Upper lobe of right lung (tissue), 1 donor: ENCODE measurements at regions not wholly inside any gene's neighbourhood (a gene's known extent, or its start where the extent isn't known, plus 50 kb on each side); places are given as distances from the start of the nearest gene placed in this dataset.
A peak's percentile ranks its signal among the peaks of the same experiment; 100 is the strongest.
"Not testable (repeated sequence)": the region's sequence is repeated elsewhere in the genome, so short reads cannot be mapped to it uniquely, and the experiment has no call there.

Source experiments
- ATAC-seq: fragments of 200-7000 bp; cut with Tn5 transposase; one replicate; pipeline ENCODE4 v1.9.1; 2020; ENCODE audit warnings: mild to moderate bottlenecking, moderate library complexity
- DNase-seq: peaks from one replicate; pipeline ENCODE4 v3.0.0-alpha.2; 2020
- H3K27ac ChIP-seq: fragments of 200-600 bp; one replicate; pipeline ENCODE4 v1.8.0; 2022
- H3K27me3 ChIP-seq: fragments of 200-600 bp; one replicate; pipeline ENCODE4 v1.8.0; 2022; ENCODE audit warnings: mild to moderate bottlenecking
- H3K36me3 ChIP-seq: fragments of 200-600 bp; one replicate; pipeline ENCODE4 v1.8.0; 2022
- H3K4me1 ChIP-seq: fragments of 200-600 bp; one replicate; pipeline ENCODE4 v1.8.0; 2022
- H3K4me3 ChIP-seq: fragments of 200-600 bp; one replicate; pipeline ENCODE4 v1.8.0; 2022; ENCODE audit warnings: mild to moderate bottlenecking
- H3K9me3 ChIP-seq: fragments of 200-600 bp; one replicate; pipeline ENCODE4 v1.8.0; 2022
- intact Hi-C: fragments of 100-400 bp; cut with DNase I; formaldehyde crosslinking; loops from one replicate; pipeline ENCODE4 v1.11.0; 2022
- TF ChIP-seq, protein P1 (sequence below): fragments of 200-600 bp; IDR thresholded peaks from one replicate; pipeline ENCODE4 v1.8.0; 2022; ENCODE audit warnings: antibody characterized with exemption
- donor health status: DM: no; HTN: yes; CAD: no; lungs with severe emphysema.

DNA sequence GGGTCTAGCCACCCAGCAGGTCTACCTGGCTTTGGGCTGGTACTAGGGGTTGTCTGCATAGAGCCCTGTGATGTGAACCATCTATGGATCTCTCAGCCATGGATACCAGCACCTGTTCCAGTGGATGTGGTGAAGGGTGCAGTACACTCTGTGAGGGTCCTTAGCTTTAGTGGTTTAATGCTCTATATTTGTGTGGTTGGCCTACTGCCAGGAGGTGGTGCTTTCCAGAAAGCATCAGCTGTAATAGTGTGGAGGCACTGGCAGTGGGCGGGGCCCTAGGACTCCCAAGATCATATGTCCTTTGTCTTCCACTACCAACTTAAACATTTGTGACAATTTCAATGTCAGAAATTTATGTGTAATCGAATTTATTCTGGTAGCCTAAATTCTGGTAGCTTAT lies 1065.1 kb downstream of the RPIA start:
- H3K4me3 ChIP-seq, H3K27me3 ChIP-seq, H3K4me1 ChIP-seq, intact Hi-C loops, H3K36me3 ChIP-seq, ATAC-seq, H3K27ac ChIP-seq, H3K9me3 ChIP-seq: not testable (repeated sequence)
- DNase-seq, result peak; percentile 22

DNA sequence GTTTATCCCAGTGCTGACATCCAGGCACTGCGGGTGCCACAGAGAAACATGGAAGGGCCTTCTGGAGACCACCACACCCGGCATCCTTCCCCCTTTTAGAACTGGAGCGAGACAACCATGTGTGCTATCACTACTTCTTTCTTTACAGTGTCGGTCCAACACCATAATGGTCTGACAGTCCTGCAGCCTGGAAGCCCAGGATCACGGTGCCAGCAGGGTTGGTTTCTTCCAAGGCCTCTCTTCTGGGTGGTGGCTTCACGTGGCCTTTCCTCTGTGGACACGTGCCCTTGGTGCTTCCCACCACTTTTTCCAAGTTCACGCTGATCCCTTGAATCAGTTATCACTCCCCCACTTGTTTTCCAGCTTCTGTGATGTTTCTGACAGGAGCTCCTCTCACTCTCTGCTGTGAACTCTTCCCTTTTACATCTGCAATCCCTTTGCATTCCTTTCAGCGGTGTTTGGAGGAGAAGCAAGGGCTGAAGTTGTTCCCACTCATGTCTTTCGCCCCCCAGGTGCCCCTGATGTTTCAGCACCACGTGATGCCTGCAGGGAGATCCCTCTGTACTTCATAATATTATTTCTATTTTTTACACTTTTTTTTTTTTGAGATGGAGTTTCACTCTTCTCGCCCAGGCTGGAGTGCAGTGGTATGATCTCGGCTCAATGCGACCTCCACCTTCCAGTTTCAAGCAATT lies 1067.0 kb downstream of the RPIA start:
- H3K4me3 ChIP-seq, H3K4me1 ChIP-seq, H3K27ac ChIP-seq, H3K36me3 ChIP-seq, ATAC-seq, H3K9me3 ChIP-seq, intact Hi-C loops, H3K27me3 ChIP-seq: not testable (repeated sequence)
- DNase-seq, result peak; percentile 51

DNA sequence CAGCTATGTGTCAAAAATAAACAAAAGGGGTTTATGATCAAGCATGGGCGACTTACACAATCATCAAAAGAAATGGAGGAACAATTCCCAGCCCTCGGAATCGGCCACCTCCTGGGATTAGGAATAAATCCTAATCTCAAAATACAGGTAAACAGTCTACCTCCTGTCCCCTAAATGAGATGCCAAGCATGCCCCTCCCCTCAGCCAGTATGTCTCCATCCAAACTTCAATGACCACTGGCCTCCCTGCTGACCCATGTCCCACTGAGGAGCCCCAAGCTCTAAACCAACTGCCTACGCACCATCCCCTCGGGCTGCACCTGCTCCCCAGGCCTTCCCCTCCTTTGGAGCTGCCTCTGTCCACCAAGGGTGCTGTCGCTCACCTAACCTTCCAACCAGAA lies 1069.3 kb downstream of the RPIA start:
- H3K27me3 ChIP-seq, H3K36me3 ChIP-seq, H3K9me3 ChIP-seq, H3K4me3 ChIP-seq, H3K27ac ChIP-seq, H3K4me1 ChIP-seq, intact Hi-C loops, ATAC-seq: not testable (repeated sequence)
- DNase-seq, result peak; percentile 20

DNA sequence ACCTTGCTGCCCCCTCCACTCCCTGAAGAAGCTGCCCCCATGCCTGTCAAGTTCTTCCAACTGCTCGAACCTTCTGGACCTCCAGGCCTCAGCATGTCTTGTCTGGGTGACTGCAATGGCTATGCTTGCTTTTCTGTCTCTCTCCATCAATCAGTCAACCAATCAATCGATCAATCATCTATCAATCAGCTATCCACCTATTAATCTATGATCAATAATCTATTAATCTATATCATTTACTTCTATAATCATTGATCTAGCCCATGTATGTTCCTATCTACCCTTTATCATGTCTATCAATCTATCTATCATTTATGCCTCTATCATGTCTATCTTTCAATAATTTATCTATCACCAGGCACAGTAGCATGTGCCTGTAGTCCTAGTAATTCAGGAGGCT lies 1069.7 kb downstream of the RPIA start:
- H3K27ac ChIP-seq, intact Hi-C loops: not testable (repeated sequence)

DNA sequence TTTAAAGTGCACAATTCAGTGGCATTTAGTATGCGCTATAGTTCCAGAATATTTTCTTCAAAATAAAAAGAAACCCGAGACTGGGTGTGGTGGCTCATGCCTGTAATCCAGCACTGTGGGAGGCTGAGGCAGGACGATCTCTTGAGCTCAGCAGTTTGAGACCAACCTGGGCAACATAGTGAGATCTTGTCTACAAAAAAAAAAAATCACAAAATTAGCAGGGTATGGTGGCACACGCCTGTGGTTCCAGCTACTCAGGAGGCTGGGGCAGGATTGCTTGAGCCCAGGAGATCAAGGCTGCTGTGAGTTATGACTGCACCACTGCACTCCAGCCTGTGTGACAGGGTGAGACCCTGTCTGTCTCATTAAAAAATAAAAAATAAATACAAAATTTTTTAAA lies 1070.4 kb downstream of the RPIA start:
- ATAC-seq, intact Hi-C loops, H3K4me1 ChIP-seq, DNase-seq, H3K9me3 ChIP-seq, H3K36me3 ChIP-seq, H3K27ac ChIP-seq, H3K4me3 ChIP-seq: not testable (repeated sequence)
- H3K27me3 ChIP-seq, result peaks cover 16% of the 10 kb centered on the region

More for the DNA sequence above, 1069.7 kb downstream of the RPIA start:
- H3K9me3 ChIP-seq, H3K4me1 ChIP-seq, DNase-seq, H3K27me3 ChIP-seq, H3K4me3 ChIP-seq, H3K36me3 ChIP-seq, ATAC-seq: not testable (repeated sequence)

DNA sequence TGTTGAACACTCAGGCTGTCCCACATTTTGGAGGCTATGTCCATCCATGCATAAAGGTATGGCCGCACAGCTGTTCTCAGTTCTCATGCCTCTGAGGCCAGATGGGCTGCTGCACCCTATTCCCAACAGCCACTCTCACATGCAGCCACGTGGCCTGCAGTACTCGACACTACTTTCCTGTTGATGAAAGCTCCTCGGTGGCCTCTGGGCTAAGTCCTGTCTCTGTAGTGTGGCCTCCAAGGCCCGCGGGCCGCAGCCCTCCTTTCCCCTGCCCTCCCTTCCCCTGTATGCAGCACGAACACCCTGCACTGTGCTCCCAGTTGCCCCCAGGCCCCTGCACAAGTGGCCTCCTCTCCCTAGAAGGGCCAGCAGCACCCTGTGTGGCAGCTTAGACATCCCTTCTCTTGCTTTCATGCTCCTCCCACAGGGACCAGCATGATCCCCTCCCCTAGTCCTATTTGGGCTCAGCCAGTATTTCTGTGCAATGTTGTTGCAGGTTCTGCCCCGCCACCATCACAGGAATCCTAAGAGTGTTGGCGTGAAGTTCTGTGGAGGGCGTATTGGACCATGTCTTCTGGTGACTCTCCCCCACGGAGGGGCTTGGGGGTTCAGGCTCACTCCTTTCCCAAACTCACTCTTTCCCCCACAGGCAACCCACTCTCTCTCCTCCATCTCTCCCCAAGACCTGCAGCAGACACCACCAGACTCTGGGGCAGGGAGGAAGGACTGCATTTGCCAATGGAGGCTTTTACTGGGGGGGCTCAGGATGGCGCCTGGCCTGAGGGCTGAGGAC lies 1071.2 kb downstream of the RPIA start:
- ATAC-seq, H3K27ac ChIP-seq, H3K4me3 ChIP-seq, H3K36me3 ChIP-seq, H3K9me3 ChIP-seq, intact Hi-C loops, H3K4me1 ChIP-seq: not testable (repeated sequence)
- peaks cover 21% of the 10 kb centered on the region for H3K27me3 ChIP-seq
- peak; percentile 64 for DNase-seq

DNA sequence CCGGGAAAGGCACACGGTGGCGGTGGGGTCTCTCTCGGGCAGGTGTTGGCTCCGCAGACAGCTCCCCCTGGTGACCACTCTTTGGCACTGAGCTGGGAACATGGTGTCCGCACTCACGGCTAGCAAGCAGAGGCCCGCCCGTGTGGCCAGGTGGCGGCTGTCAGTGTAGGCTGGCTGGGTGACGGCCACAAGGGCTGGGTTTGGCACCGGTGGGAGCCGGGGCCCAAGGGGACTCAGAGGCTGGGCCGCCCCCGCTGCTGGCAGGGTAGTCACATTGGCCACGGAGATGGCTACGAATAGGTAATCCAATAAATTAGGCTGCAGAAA lies 1071.7 kb downstream of the RPIA start:
- DNase-seq (peak; percentile 66), ATAC-seq (no peak)
- no peak overlapping the region for H3K27ac ChIP-seq
- no peaks in the 10 kb centered on the region for H3K36me3 ChIP-seq
- intact Hi-C loops, result no loop called here
- no peaks in the 10 kb centered on the region for H3K9me3 ChIP-seq
- H3K4me3 ChIP-seq, result no peak overlapping the region
- H3K4me1 ChIP-seq, result no peaks in the 10 kb centered on the region
- TF ChIP-seq, protein P1, sequence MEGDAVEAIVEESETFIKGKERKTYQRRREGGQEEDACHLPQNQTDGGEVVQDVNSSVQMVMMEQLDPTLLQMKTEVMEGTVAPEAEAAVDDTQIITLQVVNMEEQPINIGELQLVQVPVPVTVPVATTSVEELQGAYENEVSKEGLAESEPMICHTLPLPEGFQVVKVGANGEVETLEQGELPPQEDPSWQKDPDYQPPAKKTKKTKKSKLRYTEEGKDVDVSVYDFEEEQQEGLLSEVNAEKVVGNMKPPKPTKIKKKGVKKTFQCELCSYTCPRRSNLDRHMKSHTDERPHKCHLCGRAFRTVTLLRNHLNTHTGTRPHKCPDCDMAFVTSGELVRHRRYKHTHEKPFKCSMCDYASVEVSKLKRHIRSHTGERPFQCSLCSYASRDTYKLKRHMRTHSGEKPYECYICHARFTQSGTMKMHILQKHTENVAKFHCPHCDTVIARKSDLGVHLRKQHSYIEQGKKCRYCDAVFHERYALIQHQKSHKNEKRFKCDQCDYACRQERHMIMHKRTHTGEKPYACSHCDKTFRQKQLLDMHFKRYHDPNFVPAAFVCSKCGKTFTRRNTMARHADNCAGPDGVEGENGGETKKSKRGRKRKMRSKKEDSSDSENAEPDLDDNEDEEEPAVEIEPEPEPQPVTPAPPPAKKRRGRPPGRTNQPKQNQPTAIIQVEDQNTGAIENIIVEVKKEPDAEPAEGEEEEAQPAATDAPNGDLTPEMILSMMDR, result no peak
- H3K27me3 ChIP-seq, result peaks cover 21% of the 10 kb centered on the region

DNA sequence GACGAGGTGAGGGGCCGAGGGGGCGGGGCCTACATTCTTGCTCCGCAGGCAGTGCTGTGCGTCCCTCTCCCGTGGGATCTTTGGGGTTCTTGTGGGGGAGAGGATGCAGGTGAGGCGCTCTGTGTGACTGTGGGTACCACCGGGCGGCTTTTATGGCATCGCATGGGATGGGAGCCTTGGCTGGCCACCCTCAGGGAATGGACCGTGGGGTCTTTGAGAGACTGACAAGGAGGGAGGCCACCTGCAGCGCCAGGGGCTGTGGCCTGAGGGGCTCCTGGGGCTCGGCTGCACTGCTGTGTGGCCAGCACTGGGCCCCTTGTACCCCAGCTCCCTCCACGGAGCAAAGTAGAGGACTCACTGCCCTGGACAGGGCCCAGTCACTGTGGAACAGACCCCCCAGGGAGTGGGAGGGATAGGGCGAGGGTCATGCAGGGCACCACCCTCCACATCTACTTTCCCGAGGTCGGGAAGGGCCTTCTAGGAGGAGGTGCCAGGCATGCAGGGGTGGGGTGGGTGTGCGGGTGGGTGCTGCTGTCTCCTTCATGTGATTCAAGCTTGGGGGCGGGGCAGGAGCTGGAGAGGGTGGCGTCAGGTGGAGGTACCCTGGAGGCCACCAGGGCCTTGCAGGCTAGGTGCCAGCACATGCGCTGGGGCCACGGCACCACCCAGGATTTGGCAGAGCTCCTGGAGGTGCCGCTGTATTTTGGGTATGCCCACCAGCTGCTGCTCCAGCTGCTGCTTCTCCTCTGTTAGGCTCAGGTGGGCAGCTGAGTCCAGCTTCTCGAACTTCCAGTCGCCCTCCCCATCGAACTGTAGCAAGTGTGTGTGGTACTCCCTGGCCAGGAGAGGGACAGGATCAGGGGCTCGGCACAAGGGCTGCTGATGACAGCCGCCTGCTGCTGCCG lies 1072.4 kb downstream of the RPIA start:
- no peaks in the 10 kb centered on the region for H3K4me1 ChIP-seq
- ATAC-seq, result no peak
- no peaks in the 10 kb centered on the region for H3K36me3 ChIP-seq
- peaks cover 23% of the 10 kb centered on the region for H3K27me3 ChIP-seq
- DNase-seq, result peak; percentile 64
- no peaks in the 10 kb centered on the region for H3K9me3 ChIP-seq
- intact Hi-C loops, result no loop called here
- TF ChIP-seq, protein P1, result no peak
- no peak overlapping the region for H3K4me3 ChIP-seq
- no peak overlapping the region for H3K27ac ChIP-seq

DNA sequence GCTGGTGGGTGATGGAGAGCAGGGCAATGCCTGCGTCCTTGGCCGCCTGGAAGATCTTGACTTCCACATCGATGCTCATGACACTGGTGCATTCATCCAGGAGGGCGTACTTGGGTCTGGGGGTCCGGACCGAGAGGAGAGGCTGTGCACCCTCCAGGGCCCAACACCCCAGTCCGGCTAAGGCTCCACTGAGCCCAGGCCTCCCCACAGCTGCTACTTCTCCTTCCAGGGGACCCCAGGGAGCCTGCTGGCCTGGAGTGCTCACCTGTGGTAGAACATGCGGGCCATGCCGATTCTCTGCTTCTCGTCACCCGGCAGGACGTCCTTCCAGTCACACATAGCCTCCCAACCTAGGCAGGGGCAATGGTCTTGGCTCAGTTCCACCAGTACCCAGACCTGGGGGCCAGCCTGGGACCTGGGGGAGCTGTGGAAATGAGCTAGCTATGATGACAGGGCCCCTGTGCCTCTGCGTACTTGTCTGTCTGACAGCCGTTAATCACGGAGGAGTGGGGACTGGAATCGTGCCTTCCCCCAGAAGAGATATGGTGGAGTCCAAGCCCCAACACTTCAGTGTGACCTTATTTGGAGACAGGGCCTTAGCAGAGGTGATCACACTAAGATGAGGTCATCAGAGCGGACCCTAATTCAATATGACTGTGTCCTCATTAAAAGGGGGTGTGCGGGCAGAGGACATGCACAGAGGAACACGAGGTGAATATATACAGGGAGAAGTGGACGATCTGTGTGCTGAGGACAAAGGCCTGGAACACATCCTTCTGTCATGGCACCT lies 1073.3 kb downstream of the RPIA start:
- H3K27ac ChIP-seq, H3K4me1 ChIP-seq, H3K9me3 ChIP-seq, H3K36me3 ChIP-seq, intact Hi-C loops, H3K4me3 ChIP-seq, ATAC-seq: not testable (repeated sequence)
- DNase-seq, result peak; percentile 65
- H3K27me3 ChIP-seq, result peaks cover 27% of the 10 kb centered on the region

DNA sequence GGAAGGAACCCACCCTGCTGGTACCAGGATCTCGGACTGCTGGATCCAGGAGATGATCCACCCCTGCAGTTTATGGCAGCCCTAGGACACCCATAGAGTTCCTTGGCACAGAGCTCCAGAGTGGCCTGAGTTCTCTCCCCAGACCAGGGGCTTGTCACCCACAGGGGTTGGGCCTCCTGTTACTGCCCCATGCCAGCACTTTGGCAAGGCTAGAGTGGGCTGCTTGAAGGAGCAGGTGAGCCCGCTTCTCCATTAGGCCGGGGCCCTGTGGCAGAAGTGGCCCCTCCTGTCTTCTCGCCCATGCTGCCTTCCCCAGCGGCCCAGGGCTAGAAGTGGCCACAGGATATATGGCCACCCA lies 1073.9 kb downstream of the RPIA start:
- H3K4me3 ChIP-seq, H3K9me3 ChIP-seq, intact Hi-C loops, H3K27ac ChIP-seq, ATAC-seq, H3K36me3 ChIP-seq, H3K4me1 ChIP-seq: not testable (repeated sequence)
- peak; percentile 65 for DNase-seq
- peaks cover 27% of the 10 kb centered on the region for H3K27me3 ChIP-seq
